ENCODE measurements at regions not wholly inside any gene's neighbourhood (a gene's known extent, or its start where the extent isn't known, plus 50 kb on each side); places are given as distances from the start of the nearest gene placed in this dataset.

GRCh38 chr13:73590795-73591194 lies 532.0 kb downstream of the KLF5 start:
- DNase-seq (ENCODE audit: low read depth, low spot score), result no peak

GRCh38 chr13:73585236-73585635 lies 526.4 kb downstream of the KLF5 start:
- no peak for DNase-seq (ENCODE audit: low read depth, low spot score)

- no peak for DNase-seq (ENCODE audit: low read depth, low spot score)
Observed at GRCh38 chr13:73583331-73583730, 524.5 kb downstream of the KLF5 start.

GRCh38 chr13:73580513-73581267 lies 521.9 kb downstream of the KLF5 start:
- DNase-seq (ENCODE audit: low read depth, low spot score), result no peak

- no peak for DNase-seq (ENCODE audit: low read depth, low spot score)
Observed at GRCh38 chr13:73579574-73580274, 520.9 kb downstream of the KLF5 start.

DNA sequence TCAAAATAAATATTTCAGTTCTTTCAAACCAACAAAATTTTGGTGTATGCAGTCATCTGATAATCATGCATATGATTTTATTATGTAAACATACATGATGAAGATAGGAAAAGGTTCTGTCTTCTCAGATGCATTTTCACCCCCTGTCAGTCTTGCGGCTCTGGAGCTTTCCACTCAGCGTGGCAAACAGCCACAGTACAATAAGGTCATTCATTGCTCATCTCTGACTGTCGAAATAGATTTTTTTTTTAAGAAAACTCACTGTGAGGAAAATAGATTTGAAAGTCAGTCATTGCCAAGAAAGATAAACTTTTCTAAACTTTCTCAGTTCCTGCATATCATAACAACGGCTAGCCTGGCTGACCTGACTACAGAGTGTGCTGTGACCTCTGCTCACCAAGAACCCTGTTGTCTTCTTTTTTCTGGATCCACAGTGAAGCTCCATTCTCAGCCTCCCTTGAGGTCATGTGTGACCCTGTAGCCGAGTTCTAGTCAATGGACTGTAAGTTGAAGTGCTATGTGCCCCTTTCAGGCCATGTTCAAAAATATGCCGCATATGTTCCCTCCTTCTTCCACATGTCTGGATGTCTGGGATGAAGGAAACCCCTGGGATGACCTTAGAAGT lies 519.6 kb downstream of the KLF5 start:
- DNase-seq (ENCODE audit: low read depth, low spot score), result no peak

DNA sequence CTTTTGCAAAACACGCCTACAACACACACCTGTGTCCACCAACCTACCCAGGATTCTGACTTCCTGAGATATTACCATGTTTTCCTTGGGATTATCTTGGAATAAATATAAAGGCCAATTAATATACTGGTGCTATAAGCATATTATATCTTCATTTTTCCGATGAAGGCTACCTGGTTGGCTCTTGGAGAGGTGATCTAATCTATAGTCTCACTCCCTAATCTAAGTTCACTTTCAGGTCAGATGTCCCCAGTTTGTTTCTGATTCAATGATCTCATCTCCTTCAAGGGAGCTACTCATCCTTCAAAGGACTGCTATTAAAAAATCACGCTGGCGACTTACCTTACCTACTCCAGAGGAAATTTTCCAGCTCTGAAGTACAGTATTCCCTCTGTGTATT lies 517.5 kb downstream of the KLF5 start:
- DNase-seq (ENCODE audit: low read depth, low spot score), result no peak

- no peak for DNase-seq (ENCODE audit: low read depth, low spot score)
Observed at GRCh38 chr13:73572824-73573223, 514.0 kb downstream of the KLF5 start.

DNA sequence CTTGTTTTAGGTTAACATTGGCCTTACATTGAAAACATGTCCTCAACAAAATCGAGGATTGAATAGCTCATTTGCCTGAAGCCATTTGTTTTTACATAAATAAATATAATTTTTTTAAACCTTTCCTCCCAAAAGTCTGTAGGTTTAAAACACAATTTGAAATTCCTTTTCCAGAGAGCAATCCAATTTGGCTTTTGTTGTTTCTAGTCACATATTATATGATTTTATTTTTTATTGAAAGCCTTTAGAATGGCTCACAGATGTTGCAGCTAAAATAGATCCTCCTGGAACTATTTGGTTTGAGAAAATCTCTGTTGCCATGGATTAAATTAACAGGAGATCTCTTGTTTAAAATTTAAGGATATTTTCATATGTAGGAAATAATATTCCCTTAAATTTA lies 512.6 kb downstream of the KLF5 start:
- no peak for DNase-seq (ENCODE audit: low read depth, low spot score)

DNA sequence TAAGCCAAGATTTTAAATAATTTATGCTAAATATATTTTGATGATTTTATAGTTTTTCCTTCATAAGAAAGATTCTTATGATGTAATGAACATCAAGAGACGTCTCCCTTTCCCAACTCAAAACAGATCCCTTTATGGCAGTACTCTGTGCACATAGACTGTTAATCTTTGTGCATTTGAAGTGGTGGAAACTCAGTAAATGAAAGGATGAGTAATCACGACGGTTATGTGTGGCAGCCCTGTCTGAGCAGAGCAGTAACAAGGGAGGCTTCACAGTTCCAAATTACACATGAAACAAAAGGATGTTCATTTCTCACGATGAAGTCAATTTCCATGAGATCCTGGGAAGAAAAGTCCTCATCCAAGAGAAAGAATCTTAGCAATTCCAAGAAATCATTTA lies 498.1 kb downstream of the KLF5 start:
- no peak for DNase-seq (ENCODE audit: low read depth, low spot score)

GRCh38 chr13:73556128-73556527 lies 497.3 kb downstream of the KLF5 start:
- no peak for DNase-seq (ENCODE audit: low read depth, low spot score)

DNA sequence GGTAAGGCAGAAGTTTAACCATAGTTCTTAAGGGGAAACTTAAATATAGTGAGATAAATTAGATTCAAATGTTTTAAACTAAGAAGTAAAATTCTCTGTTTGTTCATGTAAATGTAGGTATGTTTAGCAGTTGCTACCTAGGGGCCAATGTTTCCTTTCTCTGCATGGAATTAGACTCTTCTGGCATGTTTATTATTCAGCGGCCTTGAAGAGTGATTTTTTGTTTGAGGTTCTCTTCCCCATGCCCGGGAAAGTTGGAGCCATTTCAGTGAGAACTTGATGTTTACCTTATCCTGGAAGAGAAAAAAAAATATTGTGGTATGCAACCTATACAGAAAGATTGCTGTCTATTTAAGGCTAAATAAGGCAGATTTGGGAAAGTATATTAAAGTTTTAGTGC lies 492.9 kb downstream of the KLF5 start:
- no peak for DNase-seq (ENCODE audit: low read depth, low spot score)

DNA sequence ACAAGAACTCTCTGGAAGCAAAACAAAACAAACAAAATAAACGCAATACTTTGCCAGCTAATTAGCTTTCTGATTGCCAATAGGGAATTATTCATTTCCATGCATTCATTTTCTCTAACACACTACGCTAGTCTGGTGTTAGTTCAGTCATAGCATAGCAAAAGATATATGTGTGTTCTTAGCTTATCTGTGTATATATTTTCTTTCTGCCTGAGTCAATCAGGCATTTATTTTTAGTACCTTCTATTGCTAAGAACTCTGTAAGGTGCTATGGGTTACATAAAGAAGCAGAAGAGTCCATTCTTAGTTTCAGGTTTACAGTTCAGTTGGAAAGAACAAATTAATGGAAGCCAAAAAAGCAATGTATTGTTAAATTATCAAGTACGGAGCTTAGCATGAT lies 490.9 kb downstream of the KLF5 start:
- DNase-seq (ENCODE audit: low read depth, low spot score), result no peak

DNA sequence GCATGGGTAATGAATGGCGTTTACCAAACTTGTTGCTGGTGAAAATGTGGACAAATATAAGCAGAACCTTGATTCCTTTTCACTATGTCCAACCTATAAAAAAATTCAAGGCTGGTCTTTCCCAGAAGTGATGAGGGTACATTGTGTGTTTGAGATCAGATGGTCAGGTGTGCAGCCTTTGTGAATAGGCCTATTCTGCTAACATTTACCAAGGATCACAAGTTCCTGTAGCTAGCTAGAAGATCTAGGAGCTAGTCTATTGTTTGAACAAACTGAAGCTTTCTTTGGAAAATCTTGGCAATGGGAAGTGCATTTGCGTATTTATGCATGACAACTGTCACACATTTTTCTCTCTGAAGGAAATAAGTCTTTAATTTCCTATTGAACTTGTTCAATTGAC lies 489.6 kb downstream of the KLF5 start:
- no peak for DNase-seq (ENCODE audit: low read depth, low spot score)

GRCh38 chr13:73547239-73547638 lies 488.4 kb downstream of the KLF5 start:
- no peak for DNase-seq (ENCODE audit: low read depth, low spot score)

- no peak for DNase-seq (ENCODE audit: low read depth, low spot score)
Observed at GRCh38 chr13:73544175-73544574, 485.4 kb downstream of the KLF5 start.

- DNase-seq (ENCODE audit: low read depth, low spot score), result no peak
Observed at GRCh38 chr13:73542446-73542845, 483.6 kb downstream of the KLF5 start.

- no peak for DNase-seq (ENCODE audit: low read depth, low spot score)
Observed at GRCh38 chr13:73536865-73537264, 478.1 kb downstream of the KLF5 start.

DNA sequence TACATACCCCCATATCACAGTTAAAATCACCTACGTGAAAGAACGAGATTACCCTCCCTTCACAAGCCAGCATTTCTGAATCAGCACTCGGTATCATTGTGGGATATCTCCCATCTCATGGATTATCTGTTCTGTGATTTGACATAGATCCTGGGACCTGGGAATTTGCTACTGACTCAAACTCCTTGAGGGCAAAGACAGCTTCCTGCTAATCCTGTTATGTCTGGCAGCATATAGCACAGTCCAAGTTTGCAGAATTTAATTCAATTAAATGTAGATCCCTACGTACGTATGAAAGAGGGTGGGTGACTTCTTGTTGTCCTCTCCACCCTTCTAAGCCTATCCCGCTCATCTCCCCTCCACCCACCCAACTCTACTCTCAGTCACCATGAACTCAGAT lies 476.5 kb downstream of the KLF5 start:
- DNase-seq (ENCODE audit: low read depth, low spot score), result no peak

- DNase-seq (ENCODE audit: low read depth, low spot score), result no peak
Observed at GRCh38 chr13:73532987-73533510, 474.2 kb downstream of the KLF5 start.

GRCh38 chr13:73532582-73532981 lies 473.8 kb downstream of the KLF5 start:
- no peak for DNase-seq (ENCODE audit: low read depth, low spot score)

GRCh38 chr13:73531014-73531413 lies 472.2 kb downstream of the KLF5 start:
- no peak for DNase-seq (ENCODE audit: low read depth, low spot score)

DNA sequence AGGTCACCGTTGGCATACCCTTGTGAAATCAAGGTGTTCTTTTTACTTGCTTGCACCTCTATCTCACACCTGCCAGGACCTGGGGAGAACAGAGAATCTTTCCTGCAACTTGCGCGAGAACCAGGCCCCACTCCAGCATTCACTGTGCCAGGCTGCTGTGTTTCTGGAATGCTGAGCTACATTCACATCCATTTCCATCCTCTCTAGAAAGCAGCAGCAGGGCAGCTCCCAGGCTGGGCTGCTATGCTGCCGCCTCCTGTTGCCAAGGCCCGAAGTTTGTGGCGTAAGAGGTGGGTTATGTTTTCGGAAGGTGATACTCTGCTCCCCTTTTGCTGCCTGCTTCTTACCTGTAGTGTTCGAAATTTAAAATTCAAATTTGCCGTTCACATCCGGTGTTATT lies 464.1 kb downstream of the KLF5 start:
- no peak for DNase-seq (ENCODE audit: low read depth, low spot score)

All from ELF-1 (cell line).